Activated CD4-positive, CD25-positive, alpha-beta regulatory T cell treated with anti-CD3 and anti-CD28 coated beads, Interleukin-2, amount 50 U/mL, for 16 hours (primary cell): ENCODE measurements at regions not wholly inside any gene's neighbourhood (a gene's known extent, or its start where the extent isn't known, plus 50 kb on each side); places are given as distances from the start of the nearest gene placed in this dataset.

ENCODE experiments used
- DNase-seq: peaks from one replicate; pipeline ENCODE4 v3.0.0-alpha.2; 2020; ENCODE audit warnings: low read depth, low spot score

GRCh38 chr3:21357241-21357640, 393.8 kb downstream of the ZNF385D start:
- DNase-seq: no peak

GRCh38 chr3:21356402-21356801, 394.6 kb downstream of the ZNF385D start:
- no peak for DNase-seq

GRCh38 chr3:21345382-21345976, 405.5 kb downstream of the ZNF385D start:
- no peak for DNase-seq

GRCh38 chr3:21331857-21332256, 419.2 kb downstream of the ZNF385D start:
- DNase-seq: no peak

GRCh38 chr3:21331321-21331720, 419.7 kb downstream of the ZNF385D start:
- DNase-seq: no peak

GRCh38 chr3:21330293-21330692, 420.7 kb downstream of the ZNF385D start:
- no peak for DNase-seq

GRCh38 chr3:21328711-21329390, 422.2 kb downstream of the ZNF385D start:
- DNase-seq: no peak

- DNase-seq: no peak
These were observed 424.1 kb downstream of the ZNF385D start for GRCh38 chr3:21326704-21327475.

- no peak for DNase-seq
These were observed 436.3 kb downstream of the ZNF385D start for GRCh38 chr3:21314688-21315087.

GRCh38 chr3:21310891-21311290, 440.1 kb downstream of the ZNF385D start:
- no peak for DNase-seq

GRCh38 chr3:21310161-21310560, 440.8 kb downstream of the ZNF385D start:
- DNase-seq: no peak

- DNase-seq: no peak
These were observed 453.7 kb downstream of the ZNF385D start for GRCh38 chr3:21297304-21297703.

- DNase-seq: no peak
These were observed 456.2 kb downstream of the ZNF385D start for GRCh38 chr3:21294768-21295167.

- DNase-seq: no peak
These were observed 458.0 kb downstream of the ZNF385D start for GRCh38 chr3:21292971-21293370.

- no peak for DNase-seq
These were observed 460.5 kb downstream of the ZNF385D start for GRCh38 chr3:21290557-21290956.

GRCh38 chr3:21274079-21274571, 476.9 kb downstream of the ZNF385D start:
- DNase-seq: no peak

GRCh38 chr3:21273259-21274025, 477.6 kb downstream of the ZNF385D start:
- no peak for DNase-seq

- no peak for DNase-seq
These were observed 479.4 kb downstream of the ZNF385D start for GRCh38 chr3:21271606-21272016.

- DNase-seq: no peak
These were observed 481.1 kb downstream of the ZNF385D start for GRCh38 chr3:21269882-21270281.

- DNase-seq: no peak
These were observed 490.5 kb downstream of the ZNF385D start for GRCh38 chr3:21260507-21260906.

- no peak for DNase-seq
These were observed 491.1 kb downstream of the ZNF385D start for GRCh38 chr3:21259896-21260295.

- no peak for DNase-seq
These were observed 494.1 kb downstream of the ZNF385D start for GRCh38 chr3:21256932-21257331.
